Skin epidermis (tissue), 12 donors: ENCODE measurements at regions not wholly inside any gene's neighbourhood (a gene's known extent, or its start where the extent isn't known, plus 50 kb on each side); places are given as distances from the start of the nearest gene placed in this dataset.
"Not testable (repeated sequence)": the region's sequence is repeated elsewhere in the genome, so short reads cannot be mapped to it uniquely, and the experiment has no call there.

ENCODE experiments used
- H3K27ac ChIP-seq, 21 experiments: fragments of 200-600 bp; sonication (generic) in 11 of 21; one replicate each; pipeline ENCODE4 v1.5.0; 2020; ENCODE audit warnings: mild to moderate bottlenecking in 3 of 21, inconsistent platforms in 2 of 21, moderate library complexity in 2 of 21
- H3K4me3 ChIP-seq, 7 experiments: fragments of 200-600 bp; sonication (generic) in 2 of 7; one replicate each; pipeline ENCODE4 v1.5.0; 2020; ENCODE audit warnings: inconsistent platforms in 2 of 7, mild to moderate bottlenecking in 2 of 7, moderate library complexity in 1 of 7

DNA sequence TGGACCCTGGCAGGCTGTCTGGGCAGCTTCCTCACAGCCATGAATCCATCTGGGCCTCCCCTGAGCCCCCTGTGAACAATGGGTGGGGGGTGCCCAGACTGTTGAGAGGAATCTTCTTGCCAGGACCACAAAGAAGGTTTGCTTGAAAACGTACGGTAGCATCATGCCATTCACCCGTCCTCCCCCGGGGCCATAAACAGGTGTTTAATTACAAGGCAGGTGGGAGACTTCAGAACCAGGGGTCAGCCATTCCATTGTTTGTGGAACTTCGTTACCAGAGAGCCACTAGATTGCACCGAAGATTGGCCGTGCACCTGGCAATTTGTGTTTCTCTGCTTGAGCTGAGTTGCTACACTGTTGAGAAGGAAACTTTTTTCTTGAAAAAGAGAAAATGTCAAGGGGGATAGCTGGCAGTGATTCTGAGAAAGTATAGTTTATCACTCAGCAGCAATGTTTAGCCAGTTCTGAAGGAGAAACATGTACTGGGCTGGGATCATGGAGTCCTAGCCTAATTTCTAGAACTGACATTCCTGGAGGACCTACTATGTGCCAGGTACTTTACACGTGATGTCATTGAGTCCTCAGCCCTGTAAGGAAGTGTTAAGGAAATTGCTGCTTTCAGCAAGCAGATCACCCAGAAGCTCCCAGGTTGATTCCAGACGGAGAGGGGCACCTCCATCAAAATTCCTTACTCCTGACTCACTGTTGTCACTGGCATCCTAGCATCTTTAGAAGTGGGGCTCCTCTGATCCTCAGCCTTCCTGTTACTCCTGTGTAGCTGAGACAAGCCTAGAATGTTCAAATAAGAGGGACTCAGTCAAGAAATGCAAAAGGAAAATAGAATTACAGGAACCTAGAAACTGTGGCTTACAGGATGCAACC lies 103.8 kb upstream of the UBE2E1 start:
- Histone ChIP-seq H3K27ac (no peak overlapping the region), H3K4me3 (no peak overlapping the region)

DNA sequence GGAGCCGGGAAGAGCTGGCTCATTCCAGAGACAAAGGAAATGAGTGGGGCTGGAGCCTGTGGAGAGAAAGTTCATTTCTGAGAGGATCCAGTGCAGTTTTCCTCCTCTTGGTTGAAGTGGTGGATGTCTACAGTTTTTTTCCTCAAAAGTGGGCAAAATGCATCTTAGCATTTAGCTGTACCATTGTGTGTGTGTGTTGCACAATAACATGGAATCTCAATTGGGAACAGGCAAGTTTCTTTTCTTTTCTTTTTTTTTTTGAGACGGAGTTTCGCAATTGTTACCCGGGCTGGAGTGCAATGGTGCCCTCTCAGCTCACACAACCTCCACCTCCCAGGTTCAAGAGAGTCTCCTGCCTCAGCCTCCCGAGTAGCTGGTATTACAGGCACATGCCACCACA lies 101.5 kb upstream of the UBE2E1 start:
- no peak overlapping the region for H3K4me3 ChIP-seq
- no peak overlapping the region for H3K27ac ChIP-seq

DNA sequence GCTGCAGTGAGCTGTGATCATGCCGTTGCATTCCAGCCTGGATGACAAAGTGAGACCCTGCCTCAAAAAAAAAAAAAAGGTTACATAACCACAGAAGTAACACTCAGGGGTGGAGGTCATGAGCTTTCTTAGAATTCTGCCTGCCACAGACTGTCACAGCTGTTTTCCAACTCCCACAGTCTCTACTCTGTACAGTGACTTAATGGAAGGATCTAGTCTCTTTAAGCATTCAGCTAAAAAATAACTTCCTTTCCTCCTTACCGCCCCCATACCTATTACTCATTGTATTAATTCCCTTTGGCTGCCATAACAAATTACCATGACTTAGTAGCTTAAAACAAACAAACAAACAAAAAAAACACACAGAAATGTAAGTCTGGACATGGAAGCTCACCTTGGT lies 99.6 kb upstream of the UBE2E1 start:
- Histone ChIP-seq H3K27ac (no peak overlapping the region), H3K4me3 (no peak overlapping the region)

DNA sequence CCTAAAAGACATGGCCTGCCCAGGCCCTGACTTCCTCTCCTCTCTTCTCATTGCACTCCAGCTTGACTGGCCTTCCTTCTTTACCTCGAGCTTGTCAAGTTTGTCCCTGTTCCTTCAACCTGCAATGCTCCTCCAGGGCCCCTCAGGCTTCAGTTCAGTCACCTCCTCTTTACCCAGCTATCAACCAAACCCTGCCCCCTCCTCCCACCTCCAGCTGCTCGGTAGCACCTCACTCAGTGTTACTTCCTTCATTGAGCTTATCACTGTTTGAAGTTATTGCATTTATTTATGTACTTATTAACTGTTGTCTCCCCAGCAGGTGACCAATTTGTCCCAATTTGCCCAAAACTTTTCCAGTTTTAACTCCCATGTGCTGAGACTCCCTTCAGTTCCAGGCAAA lies 95.8 kb upstream of the UBE2E1 start:
- H3K27ac ChIP-seq = no peak overlapping the region
- H3K4me3 ChIP-seq = no peak overlapping the region

DNA sequence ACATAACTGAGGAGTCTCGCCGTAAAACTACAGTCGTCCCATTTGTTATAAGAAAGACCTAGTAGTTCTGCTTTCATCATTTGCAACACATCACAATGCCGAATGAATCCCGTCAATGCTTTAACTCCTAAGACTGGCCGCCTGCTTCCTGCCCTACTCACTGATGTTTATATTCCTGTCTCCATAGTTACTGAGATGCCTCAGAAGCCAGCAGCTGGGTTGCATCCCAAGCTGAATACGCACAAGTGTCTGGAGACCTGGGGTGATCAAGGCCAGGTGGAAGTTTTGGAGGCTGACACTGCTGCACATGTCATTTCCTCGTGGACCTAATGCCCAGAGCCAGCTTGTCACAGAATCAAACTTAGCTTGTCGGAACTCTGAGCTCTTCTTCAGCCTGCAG lies 95.2 kb upstream of the UBE2E1 start:
- Histone ChIP-seq H3K4me3 (no peak overlapping the region), H3K27ac (no peak overlapping the region)

DNA sequence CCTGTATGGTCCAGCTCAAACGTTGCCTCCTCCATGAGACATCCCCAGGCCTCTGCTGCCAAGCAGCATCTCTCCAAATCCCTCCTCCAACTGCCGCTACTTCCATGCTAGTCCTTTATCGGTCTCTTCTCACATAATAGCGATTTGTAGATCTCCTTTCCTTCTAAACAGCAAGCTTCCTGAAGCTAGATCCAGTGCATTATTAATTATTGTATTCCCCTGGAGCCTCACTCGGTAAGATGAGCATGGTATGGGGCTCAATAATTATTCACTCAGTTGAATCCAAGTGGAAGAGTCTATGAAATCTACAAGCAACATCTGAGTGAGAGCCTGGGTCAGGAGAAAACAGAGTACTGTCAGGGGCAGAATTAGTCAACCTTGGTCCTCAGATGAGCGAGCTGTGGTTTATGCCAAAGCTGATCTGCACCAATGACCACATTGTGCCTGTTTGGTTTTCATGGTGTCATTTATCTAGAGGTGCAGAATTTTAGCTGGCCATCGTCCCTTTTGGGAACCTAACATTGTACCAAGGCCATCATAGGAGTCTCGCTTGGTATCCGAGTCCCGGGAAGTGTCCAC lies 93.8 kb upstream of the UBE2E1 start:
- no peak overlapping the region for H3K4me3 ChIP-seq
- H3K27ac ChIP-seq = peak overlapping the region in 1 of 21 experiments; percentile 7

DNA sequence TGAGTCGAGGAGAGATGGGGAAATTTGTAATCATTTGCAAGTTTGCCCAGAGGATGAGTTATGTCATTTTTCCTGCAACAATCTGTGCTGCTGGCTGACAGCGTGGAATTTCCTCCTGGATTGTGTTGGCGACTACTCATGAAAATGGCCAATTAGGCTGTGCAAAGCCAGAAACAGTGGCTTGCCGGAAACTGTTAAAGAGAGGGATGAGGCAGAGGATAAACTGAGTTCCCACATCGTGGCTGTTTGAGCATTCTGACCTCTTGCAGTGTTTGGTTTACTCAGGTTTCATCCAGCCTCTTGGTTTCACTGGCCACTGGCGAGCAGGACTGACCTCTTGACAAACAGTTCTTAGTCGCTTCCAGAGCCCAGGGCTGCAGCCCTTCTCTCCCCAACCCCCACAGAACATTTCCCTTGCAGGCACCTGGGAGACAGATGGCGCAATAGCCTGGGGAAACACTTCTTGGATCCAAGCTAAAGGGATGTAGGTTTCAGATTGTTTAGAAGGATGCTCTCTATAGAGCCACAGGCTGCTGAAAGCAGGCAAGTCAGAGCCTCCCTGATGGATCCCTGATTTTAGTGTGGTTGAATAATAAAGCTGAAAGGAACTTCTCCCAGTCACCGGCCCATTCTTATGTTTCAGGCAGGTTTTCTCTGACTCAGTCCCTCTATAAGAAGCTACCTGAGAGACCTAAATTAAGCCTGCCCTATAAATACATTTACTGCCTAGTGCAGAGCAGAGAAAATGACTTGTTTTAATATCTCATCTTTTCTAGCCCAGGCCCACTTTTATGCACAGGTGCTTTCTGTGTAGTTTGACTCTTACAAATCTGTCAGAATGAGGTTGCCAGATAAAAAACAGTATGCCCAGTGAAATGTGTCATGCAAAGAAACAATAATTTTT lies 92.8 kb upstream of the UBE2E1 start:
- no peak overlapping the region for H3K4me3 ChIP-seq

DNA sequence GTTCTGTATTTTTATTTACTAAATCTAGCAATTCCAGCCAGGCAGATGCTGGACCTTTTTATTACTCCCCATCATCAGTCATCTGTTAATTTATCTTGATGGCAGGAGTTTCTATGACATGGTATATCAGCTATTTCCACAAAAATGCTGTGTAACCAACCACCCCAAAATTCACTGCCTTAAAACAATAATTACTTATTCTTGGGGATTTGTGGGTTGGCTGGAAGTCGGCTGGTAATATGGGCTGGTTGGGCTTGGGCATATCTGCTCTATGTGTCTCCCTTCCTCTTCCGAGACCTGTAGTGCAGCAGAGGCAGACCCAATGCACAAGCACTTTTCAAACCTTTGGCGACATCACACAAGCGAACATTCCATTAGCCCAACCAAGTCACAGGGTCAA lies 92.1 kb upstream of the UBE2E1 start:
- Histone ChIP-seq H3K4me3 (no peak overlapping the region), H3K27ac (no peak overlapping the region)

More for the DNA sequence above, 92.8 kb upstream of the UBE2E1 start:
- H3K27ac ChIP-seq = peak overlapping the region in 1 of 21 experiments; percentile 7

DNA sequence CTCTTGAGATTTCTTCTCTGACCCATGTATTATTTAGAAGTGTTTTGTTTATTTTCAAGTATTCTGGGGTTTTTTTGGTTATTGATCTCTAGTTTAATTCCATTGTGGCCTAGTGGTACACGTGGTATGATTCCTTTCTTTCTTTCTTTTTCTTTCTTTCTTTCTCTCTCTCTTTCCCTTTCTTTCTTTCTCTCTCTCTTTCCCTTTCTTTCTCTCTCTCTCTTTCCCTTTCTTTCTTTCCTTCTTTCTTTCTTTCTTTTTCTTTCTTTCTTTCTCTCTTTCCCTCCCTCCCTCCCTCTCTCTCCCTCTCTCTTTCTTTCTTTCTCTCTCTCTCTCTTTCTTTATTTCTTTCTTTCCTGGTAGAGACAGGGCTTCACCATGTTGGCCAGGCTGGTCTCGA lies 85.7 kb upstream of the UBE2E1 start:
- Histone ChIP-seq H3K27ac (no peak overlapping the region), H3K4me3 (no peak overlapping the region)

DNA sequence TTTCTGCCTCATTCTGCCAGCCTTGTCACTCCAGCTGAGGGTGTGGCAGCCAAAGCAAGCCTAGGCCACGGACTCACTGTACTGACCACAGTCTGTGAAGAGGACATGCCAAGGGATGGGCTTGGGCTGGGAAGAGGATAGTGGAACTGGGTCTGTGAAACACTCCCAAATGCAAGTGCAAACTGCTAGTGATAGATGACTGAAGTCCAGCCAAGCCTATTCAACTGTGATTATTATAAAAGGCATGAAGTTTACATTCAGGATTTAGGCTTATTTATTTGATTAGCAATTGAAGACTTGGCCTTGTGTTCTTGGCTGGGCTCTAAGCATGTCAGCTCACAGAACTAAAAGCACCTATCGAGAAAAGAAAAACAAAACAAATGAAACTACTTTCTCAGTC lies 84.9 kb upstream of the UBE2E1 start:
- Histone ChIP-seq H3K4me3 (no peak overlapping the region), H3K27ac (no peak overlapping the region)

DNA sequence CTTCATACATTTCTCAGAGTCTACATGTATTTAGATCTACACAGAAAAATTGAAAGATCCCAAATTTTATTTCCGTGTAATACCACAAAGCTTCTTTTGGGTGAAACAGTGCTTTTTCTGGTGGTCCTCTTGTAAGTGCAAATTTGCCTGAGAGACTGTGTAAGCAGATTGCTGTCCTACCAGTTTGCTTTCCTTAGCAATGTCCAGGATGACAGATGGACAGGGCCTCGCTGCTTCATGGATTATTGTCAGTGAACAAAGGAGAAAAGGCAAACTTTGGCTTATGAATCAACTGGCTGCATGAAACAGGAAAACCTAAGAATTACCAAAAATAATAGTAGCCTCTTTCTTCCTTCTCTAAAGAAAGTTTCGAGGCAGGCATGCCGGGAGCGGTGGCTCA lies 82.6 kb upstream of the UBE2E1 start:
- H3K4me3 ChIP-seq = no peak overlapping the region
- H3K27ac ChIP-seq = no peak overlapping the region

DNA sequence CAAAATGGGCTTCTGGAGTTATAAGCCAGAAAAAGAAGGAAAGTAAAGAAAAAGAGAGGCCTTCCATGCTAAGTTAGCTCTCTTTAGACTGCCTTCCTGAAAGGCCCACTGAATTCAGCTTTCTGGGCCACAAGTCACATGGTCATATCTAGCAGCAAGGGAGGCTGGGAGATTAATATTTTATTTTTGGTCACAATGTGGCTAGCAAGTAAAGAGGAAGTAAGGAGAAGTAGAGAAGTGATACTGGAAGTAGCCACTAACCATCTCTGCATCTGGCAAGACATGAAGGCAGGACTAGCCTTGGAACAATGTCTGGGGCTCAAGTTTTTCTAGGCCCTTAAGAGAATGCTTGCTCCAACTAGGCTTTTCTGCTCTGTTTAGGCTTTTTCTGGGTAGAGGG lies 81.8 kb upstream of the UBE2E1 start:
- peak overlapping the region in 1 of 21 experiments; percentile 30 for H3K27ac ChIP-seq
- no peak overlapping the region for H3K4me3 ChIP-seq

DNA sequence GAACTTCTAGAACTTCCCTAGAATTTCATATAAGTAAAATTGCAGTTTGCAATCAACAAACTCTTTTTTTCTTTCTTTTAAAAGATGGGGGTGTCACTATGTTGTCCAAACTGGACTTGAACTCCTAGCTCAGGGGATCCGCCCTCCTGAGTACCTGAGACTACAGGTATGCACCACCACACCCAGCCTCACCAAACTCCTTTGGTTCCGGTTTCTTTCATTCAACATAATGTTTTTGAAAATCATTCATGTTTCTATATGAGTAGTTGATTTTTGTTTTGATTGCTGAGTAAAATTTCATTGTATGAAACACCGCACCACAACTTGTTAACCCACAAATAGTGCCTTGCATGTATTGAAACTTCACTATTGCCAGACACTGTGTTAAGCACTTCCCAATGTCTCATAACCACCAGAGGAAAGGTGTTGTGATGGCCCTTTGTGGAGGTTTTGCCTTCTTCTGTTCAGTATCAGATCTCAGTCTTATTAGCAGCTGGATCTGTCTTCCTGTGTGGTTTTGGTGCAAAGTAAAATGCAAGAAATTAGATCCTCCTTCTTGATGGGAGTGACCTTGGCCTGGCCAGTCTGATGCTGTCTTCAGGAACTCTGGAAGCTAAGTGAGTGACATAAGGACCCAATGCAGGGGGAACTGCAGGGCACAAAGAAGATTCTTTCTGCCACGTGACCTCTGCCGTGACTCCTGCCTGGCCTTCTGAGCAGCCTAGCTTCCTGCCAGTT lies 78.8 kb upstream of the UBE2E1 start:
- no peak overlapping the region for H3K27ac ChIP-seq
- H3K4me3 ChIP-seq = no peak overlapping the region

DNA sequence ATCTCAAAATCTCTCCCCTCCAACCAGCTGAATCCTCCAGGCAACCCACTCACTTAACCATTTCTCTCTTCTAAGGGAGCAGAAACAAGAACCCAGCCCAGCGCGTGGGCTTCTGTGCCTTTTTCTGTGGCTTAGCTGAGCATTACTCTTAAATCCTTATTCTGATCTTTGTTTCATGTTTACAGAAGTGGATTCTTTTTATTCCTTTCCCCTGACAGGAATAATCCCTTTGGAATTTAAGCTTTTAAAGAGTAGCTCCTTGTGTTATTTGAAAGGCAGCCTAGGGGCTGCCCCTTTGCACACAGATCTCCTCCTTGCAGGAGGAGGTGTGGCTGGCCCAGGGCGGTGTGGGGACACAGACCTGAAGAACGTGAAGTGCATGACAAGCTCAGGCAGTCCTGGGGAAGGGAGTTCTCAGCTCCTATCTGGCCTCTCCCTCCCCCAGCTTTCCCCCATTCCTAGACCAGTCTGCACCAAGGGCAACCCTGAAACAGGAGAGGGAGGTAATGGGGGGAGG lies 77.1 kb upstream of the UBE2E1 start:
- no peak overlapping the region for H3K27ac ChIP-seq

DNA sequence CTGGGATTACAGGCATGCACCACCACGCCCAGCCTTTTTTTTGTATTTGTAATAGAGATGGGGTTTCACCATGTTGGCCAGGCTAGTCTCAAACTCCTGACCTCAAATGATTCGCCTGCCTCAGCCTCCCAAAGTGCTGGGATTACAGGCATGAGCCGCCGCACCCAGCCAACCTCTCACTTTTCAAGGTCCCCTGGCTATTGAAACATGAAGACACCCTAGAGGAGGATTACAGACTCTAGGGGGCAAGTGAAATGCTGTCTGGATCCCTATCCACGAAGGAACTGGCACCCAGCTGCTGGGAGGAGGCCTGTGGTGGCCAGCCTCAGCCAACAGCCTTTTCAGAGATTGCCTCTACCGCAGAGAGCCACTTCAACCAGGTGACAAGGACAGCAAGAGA lies 76.4 kb upstream of the UBE2E1 start:
- not testable (repeated sequence) for H3K4me3 ChIP-seq, H3K27ac ChIP-seq

More for the DNA sequence above, 77.1 kb upstream of the UBE2E1 start:
- H3K4me3 ChIP-seq = no peak overlapping the region

DNA sequence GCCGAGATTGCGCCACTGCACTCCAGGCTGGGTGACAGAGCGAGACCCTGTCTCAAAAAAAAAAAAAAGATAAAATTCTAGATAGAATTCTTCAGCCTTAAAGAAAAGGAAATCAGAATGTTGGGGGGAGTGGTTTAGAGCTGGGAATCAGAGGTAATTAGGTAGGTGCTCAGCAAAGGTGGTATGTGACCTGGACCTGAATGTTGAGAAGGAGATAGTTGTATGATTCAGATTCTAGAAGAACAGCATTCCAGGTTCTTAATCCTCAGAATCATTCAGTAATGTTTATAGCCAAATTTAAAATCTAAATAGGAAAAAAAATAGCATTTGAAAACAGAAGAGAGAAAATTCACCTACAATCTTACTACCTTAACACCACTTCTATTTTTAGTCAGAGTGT lies 71.3 kb upstream of the UBE2E1 start:
- Histone ChIP-seq H3K27ac (no peak overlapping the region), H3K4me3 (no peak overlapping the region)

DNA sequence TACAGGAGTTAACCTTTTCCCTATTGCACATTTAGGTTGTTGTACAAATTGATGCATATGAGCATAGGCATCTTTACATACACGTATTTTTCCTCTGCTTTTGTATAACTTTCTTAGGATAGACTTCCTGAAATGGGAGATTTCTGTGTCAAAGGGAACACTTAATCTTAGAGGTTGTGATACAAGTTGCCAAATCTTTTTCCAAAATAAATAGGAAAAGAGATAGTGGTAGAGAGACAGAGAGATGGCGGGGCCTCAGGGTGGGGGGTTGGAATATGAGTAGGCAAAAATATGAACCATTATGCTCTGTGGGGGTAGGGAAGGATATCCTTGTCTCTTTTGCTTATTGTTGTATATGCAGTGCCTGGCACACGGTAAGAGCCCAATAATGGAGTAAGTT lies 70.7 kb upstream of the UBE2E1 start:
- H3K27ac ChIP-seq = no peak overlapping the region

DNA sequence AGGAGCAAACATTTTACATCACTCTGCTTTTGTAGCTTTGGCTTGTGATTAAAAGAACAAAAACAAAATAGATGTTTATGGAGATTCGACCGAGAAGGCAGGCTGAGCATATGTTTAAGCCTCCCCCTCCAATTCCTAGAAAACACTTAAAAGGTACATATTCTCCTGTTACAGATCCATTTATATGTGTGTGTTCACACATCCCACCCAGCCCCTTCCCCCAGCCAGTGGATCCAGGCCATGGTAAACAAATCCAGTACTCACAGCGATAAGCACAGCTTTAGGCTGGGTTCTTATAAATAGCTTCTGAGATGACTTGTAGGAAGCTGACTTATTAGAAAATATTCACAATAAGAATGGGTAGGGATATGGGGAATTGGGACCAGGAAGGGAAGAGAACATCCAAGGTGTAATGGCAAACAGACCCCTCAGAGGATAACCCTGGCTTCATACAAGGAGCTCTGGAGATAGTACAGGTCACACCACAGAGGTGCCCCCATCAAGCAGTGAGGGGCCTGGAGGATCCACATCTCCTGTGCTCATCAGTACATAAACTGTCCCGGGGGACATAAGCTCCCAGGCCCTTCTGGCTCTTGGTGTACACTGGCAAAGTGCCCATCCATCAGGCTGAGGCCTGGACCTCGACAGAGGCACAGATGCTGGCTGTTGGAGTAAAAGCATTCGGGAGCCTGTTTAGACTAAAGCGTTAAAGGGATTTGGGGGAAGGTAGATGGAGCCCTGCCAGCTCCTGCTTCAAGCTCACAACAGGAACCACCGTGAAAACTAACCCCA lies 70.0 kb upstream of the UBE2E1 start:
- Histone ChIP-seq H3K4me3 (no peak overlapping the region), H3K27ac (no peak overlapping the region)

More for the DNA sequence above, 70.7 kb upstream of the UBE2E1 start:
- no peak overlapping the region for H3K4me3 ChIP-seq

DNA sequence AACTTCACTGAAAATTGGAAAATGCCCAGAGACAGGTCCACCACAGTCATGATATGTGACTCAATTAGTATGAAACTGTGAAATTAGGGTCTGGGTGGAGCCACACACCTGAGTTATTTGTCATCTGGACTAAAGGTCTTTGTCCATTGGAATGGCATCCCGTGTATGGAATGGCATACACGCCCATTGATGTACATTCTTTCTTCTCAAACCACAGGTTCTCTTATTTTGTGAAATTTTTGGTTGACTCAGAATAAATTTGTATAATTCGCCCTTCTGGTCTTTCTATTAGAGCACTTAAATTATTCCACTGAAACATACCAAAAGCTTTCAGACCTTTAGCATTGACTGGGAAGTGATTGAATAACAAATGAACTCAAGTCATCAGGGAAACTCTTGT lies 66.8 kb upstream of the UBE2E1 start:
- H3K27ac ChIP-seq = peak overlapping the region in 1 of 21 experiments; percentile 1
- H3K4me3 ChIP-seq = no peak overlapping the region
